ENCODE measurements at regions not wholly inside any gene's neighbourhood (a gene's known extent, or its start where the extent isn't known, plus 50 kb on each side); places are given as distances from the start of the nearest gene placed in this dataset.
"Not testable (repeated sequence)": the region's sequence is repeated elsewhere in the genome, so short reads cannot be mapped to it uniquely, and the experiment has no call there.

DNA sequence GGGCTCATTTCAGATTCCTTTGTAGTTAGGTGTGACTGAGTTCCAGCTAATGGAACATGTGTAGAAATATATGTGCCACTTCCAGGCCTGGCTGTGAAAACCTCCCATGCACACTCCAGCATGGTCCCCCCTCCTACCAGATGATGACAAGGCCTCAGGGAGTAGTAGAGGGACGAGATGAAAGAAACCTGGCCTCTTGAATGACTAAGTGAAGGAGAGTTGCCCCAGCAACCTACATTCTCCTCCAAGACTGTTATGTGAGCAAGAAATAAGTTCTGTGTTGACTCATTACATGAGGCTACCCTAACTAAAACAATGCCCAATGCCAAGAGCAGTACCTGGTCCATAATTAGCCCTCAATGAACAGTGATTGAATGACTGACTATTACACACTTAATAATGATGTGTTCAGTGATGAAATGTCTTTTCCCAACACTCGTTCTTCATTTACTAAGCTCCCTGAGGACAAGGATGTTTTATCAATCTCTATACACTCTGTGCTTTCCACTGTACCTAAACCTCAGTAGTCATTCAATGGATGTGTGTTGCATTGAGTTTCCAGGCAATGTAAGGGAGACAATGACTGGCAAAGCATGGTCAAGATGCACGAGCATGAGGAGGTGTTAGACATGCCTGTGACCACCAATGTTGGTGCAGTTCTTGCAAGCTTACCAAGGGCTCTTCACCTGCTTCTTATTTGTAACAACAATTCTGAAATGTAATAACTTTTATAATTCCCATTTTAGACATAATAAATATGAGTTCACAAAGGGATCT lies 62.0 kb upstream of the BCL6 start:
- H3K36me3 ChIP-seq (ENCODE audit: control insufficient read depth, insufficient read depth, low read length), result no peaks in the 10 kb centered on the region
- WGBS, 2 experiments (ENCODE audit: insufficient coverage in 2 of 2), result 60 to 80% methylated on average over 1 of the region's 3 CpGs
- H3K9me3 ChIP-seq (ENCODE audit: control insufficient read depth, low read length), result no peaks in the 10 kb centered on the region
- H3K4me1 ChIP-seq (ENCODE audit: control insufficient read depth, insufficient read depth, low read length, poor library complexity, severe bottlenecking), result peaks cover 23% of the 10 kb centered on the region
- no peak overlapping the region for H3K27ac ChIP-seq (ENCODE audit: low read depth, low read length, severe bottlenecking)
- no peak overlapping the region for H3K4me3 ChIP-seq (ENCODE audit: extremely low read depth, insufficient read depth, low read length, poor library complexity, severe bottlenecking)

DNA sequence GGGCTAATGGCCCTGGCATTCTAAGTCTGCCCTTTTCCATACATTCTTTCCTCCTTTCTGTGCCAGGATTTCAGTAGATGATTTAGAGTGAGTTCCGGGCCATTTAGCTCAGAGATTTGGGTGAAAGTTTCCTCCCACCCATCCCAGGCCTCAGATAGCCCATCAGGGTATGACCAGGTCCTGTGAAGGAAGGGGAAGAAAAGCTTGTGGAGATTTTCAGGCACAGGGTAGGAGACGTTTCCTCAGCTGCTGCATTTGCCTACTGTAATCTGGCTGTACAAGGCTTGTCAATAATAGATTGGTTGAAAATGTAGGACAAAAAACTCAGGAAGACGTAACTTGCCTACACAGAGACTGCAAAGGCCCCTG lies 63.2 kb upstream of the BCL6 start:
- H3K4me1 ChIP-seq (ENCODE audit: control insufficient read depth, insufficient read depth, low read length, poor library complexity, severe bottlenecking), result peaks cover 23% of the 10 kb centered on the region
- H3K27ac ChIP-seq (ENCODE audit: low read depth, low read length, severe bottlenecking), result no peak overlapping the region
- H3K9me3 ChIP-seq (ENCODE audit: control insufficient read depth, low read length), result no peaks in the 10 kb centered on the region
- 74 to 75% methylated on average over 2 of the region's 3 CpGs for WGBS, 2 experiments (ENCODE audit: insufficient coverage in 2 of 2)
- no peak overlapping the region for H3K4me3 ChIP-seq (ENCODE audit: extremely low read depth, insufficient read depth, low read length, poor library complexity, severe bottlenecking)
- no peaks in the 10 kb centered on the region for H3K36me3 ChIP-seq (ENCODE audit: control insufficient read depth, insufficient read depth, low read length)

DNA sequence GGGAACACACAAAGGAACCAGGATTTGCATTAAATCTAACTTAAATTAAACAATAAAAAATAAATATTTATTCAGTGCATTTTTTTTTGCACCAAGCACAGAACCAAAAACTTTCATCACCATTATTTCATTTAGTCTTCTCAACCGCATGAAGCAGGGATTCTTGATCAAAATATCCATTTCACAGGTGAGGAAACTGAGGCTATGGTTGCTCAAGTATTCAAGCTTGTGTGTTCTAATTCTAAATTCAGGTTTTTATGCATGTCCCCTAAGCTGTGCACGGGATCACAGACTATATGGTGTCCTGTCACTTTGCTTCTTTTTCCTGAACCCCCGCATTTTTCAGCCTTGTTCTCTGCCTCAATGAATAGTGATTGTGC lies 64.3 kb upstream of the BCL6 start:
- Histone ChIP-seq H3K9me3 (ENCODE audit: control insufficient read depth, low read length) (no peaks in the 10 kb centered on the region), H3K4me3 (ENCODE audit: extremely low read depth, insufficient read depth, low read length, poor library complexity, severe bottlenecking) (no peak overlapping the region), H3K27ac (ENCODE audit: low read depth, low read length, severe bottlenecking) (no peak overlapping the region), H3K36me3 (ENCODE audit: control insufficient read depth, insufficient read depth, low read length) (no peaks in the 10 kb centered on the region), H3K4me1 (ENCODE audit: control insufficient read depth, insufficient read depth, low read length, poor library complexity, severe bottlenecking) (peaks cover 23% of the 10 kb centered on the region)
- 88 to 100% methylated on average over 2 of the region's 3 CpGs for WGBS, 2 experiments (ENCODE audit: insufficient coverage in 2 of 2)

DNA sequence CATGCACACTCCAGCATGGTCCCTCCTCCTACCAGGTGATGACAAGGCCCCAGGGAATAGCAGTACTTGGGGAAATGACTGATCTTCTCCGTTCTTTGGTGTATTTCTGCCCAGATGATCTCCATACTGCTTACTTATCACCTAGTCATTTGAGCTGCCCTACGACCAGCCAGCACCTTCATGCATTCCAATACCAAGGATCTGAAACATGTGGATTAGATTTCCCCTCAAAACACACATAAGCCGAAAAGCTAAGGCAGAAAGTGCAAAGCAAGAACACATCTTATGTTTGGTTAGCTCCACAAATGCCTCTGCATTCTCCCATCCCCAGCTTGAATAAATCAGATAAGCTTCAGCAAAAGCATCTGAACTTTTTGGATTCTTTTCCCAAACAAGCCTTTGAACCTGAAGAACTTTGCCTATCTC lies 64.8 kb upstream of the BCL6 start:
- Histone ChIP-seq H3K4me1 (ENCODE audit: control insufficient read depth, insufficient read depth, low read length, poor library complexity, severe bottlenecking) (peaks cover 23% of the 10 kb centered on the region), H3K27ac (ENCODE audit: low read depth, low read length, severe bottlenecking) (no peak overlapping the region), H3K4me3 (ENCODE audit: extremely low read depth, insufficient read depth, low read length, poor library complexity, severe bottlenecking) (no peak overlapping the region), H3K9me3 (ENCODE audit: control insufficient read depth, low read length) (no peaks in the 10 kb centered on the region), H3K36me3 (ENCODE audit: control insufficient read depth, insufficient read depth, low read length) (no peaks in the 10 kb centered on the region)
- 85 to 86% methylated on average over 3 of the region's 3 CpGs for WGBS, 2 experiments (ENCODE audit: insufficient coverage in 2 of 2)

DNA sequence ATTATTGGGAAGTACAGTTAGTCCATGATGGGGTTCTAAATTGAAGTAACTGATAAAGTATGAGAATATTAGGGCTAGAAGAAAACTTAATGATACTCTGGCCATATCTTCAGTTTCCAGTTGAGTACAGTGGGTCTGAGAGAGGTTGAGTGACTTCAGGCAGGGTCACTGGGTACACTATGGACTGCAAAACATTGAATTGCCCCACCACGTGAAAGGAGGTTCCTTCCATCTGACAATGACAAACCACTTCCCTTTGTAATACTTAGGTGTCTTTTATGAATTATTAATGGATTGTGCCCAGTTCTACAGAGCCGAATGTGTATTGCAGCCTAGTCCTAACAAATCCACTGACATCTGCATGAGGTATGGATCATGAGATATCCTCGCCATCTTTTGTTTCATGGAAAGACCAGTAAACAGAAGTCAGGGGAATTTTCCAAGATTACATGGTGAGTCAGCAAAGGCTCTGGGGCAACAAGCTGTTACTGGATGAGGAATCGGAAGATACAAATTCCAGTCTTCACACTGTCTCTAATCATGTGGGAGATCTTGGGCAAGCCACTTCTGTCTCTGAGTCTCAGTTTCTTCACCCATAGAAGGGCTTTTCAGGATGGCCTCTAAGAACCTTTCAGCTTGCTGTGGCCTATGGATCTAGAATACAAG lies 66.5 kb upstream of the BCL6 start:
- Histone ChIP-seq H3K27ac (ENCODE audit: low read depth, low read length, severe bottlenecking) (peak overlapping the region; percentile 32), H3K9me3 (ENCODE audit: control insufficient read depth, low read length) (no peaks in the 10 kb centered on the region), H3K36me3 (ENCODE audit: control insufficient read depth, insufficient read depth, low read length) (no peaks in the 10 kb centered on the region), H3K4me1 (ENCODE audit: control insufficient read depth, insufficient read depth, low read length, poor library complexity, severe bottlenecking) (peaks cover 23% of the 10 kb centered on the region), H3K4me3 (ENCODE audit: extremely low read depth, insufficient read depth, low read length, poor library complexity, severe bottlenecking) (no peak overlapping the region)
- WGBS, 2 experiments (ENCODE audit: insufficient coverage in 2 of 2), result 67% methylated on average over 1 to 2 of the region's 4 CpGs

DNA sequence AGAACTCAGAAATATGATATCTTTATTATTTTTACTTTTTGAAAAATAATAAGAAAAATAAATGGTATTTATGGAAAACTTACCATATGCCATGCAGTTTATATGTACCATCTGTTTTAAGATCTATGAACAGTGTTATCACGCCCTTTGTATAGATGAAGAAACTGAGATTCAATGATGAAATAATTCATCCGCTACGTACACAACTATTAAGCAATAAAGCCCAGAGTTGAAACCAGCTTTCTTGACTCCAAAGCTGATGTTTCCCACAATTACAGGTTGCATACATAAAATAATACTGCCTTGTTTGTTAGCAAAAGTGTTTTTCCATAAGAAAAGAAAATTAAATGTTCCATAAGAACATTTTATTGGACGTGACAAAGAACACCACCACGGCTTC lies 67.2 kb upstream of the BCL6 start:
- WGBS, 2 experiments (ENCODE audit: insufficient coverage in 2 of 2), result 89% methylated on average over 2 of the region's 5 CpGs; no CpG with 5 or more reads in 1 of the 2 experiments
- Histone ChIP-seq H3K9me3 (ENCODE audit: control insufficient read depth, low read length) (no peaks in the 10 kb centered on the region), H3K36me3 (ENCODE audit: control insufficient read depth, insufficient read depth, low read length) (no peaks in the 10 kb centered on the region), H3K4me3 (ENCODE audit: extremely low read depth, insufficient read depth, low read length, poor library complexity, severe bottlenecking) (no peak overlapping the region), H3K27ac (ENCODE audit: low read depth, low read length, severe bottlenecking) (no peak overlapping the region), H3K4me1 (ENCODE audit: control insufficient read depth, insufficient read depth, low read length, poor library complexity, severe bottlenecking) (peaks cover 23% of the 10 kb centered on the region)

DNA sequence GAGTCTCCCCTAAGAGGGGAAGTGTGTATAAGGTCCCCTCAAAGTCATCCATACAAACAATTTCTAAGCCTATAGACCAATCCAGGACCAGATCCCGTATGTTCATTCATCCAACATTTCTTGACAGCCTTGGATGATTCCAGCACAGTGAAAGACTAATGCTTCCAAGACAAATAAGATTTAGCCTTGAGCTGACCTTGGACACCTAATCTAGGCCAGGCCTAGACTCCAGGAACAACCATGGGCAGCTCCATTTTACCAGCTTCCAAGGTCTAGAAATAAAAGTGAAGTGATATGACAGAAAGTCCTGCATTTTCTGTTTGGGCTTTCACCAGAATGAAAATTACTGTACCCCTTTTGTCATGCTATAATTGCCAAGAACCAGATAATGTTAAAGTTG lies 67.9 kb upstream of the BCL6 start:
- no peak overlapping the region for H3K27ac ChIP-seq (ENCODE audit: low read depth, low read length, severe bottlenecking)
- H3K4me1 ChIP-seq (ENCODE audit: control insufficient read depth, insufficient read depth, low read length, poor library complexity, severe bottlenecking), result peaks cover 23% of the 10 kb centered on the region
- H3K4me3 ChIP-seq (ENCODE audit: extremely low read depth, insufficient read depth, low read length, poor library complexity, severe bottlenecking), result no peak overlapping the region
- H3K9me3 ChIP-seq (ENCODE audit: control insufficient read depth, low read length), result no peaks in the 10 kb centered on the region
- no peaks in the 10 kb centered on the region for H3K36me3 ChIP-seq (ENCODE audit: control insufficient read depth, insufficient read depth, low read length)
- 83 to 100% methylated on average over 1 of the region's 1 CpG for WGBS, 2 experiments (ENCODE audit: insufficient coverage in 2 of 2)

DNA sequence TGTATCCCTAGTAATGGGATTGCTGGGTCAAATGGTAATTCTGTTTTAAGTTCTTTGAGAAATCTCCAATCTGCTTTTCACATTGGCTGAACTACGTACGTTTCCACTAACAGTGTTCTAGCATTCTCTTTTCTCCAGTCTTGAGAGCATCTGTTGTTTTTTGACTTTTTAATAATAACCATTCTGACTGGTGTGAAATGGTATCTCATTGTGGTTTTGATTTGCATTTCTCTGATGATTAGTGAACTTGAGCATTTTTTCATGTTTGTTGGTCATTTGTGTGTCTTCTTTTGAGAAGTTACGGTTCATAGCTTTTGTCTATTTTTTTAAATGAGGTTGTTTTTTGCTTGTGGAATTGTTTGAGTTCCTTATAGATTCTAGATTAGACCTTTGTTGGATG lies 72.5 kb upstream of the BCL6 start:
- H3K4me1 ChIP-seq (ENCODE audit: control insufficient read depth, insufficient read depth, low read length, poor library complexity, severe bottlenecking); H3K9me3 ChIP-seq (ENCODE audit: control insufficient read depth, low read length); H3K27ac ChIP-seq (ENCODE audit: low read depth, low read length, severe bottlenecking); H3K36me3 ChIP-seq (ENCODE audit: control insufficient read depth, insufficient read depth, low read length); H3K4me3 ChIP-seq (ENCODE audit: extremely low read depth, insufficient read depth, low read length, poor library complexity, severe bottlenecking): not testable (repeated sequence)
- WGBS, 2 experiments (ENCODE audit: insufficient coverage in 2 of 2), result 95% methylated on average over 3 of the region's 3 CpGs; no CpG with 5 or more reads in 1 of the 2 experiments

DNA sequence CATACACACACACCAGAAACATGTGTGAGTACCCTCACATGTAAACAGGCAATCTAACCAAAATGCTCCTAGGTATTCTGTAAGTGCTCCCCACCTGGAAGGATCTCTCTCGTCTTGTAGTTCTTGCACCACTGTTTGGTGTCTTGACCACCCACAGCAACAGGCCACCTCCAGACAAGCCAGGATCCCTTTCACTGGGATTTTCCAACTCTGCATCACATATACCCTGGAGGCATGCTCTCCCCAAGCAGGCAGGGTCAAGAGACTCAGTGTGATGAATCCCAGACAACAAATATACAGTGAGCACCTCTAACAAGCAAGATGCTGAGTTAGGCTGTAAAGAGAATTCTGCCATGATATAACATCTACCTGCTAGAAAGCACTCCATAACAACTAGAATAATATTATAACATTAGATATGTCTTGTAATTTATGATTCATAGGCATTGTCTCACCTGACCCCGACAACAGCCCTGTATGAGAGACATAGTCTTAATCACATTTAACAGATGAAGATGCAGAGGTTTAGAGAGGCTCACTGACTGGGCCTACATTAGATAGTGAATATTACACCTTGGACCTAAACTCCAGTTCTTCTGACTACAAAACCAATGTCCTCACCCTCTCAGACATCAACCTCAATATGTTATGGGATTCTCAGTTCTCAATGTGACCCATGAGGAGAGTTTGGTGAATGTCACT lies 76.5 kb upstream of the BCL6 start:
- H3K4me3 ChIP-seq (ENCODE audit: extremely low read depth, insufficient read depth, low read length, poor library complexity, severe bottlenecking), result no peak overlapping the region
- WGBS, 2 experiments (ENCODE audit: insufficient coverage in 2 of 2), result 82 to 100% methylated on average over 1 of the region's 2 CpGs
- H3K4me1 ChIP-seq (ENCODE audit: control insufficient read depth, insufficient read depth, low read length, poor library complexity, severe bottlenecking), result no peaks in the 10 kb centered on the region
- no peaks in the 10 kb centered on the region for H3K9me3 ChIP-seq (ENCODE audit: control insufficient read depth, low read length)
- H3K36me3 ChIP-seq (ENCODE audit: control insufficient read depth, insufficient read depth, low read length), result no peaks in the 10 kb centered on the region
- H3K27ac ChIP-seq (ENCODE audit: low read depth, low read length, severe bottlenecking), result no peak overlapping the region

DNA sequence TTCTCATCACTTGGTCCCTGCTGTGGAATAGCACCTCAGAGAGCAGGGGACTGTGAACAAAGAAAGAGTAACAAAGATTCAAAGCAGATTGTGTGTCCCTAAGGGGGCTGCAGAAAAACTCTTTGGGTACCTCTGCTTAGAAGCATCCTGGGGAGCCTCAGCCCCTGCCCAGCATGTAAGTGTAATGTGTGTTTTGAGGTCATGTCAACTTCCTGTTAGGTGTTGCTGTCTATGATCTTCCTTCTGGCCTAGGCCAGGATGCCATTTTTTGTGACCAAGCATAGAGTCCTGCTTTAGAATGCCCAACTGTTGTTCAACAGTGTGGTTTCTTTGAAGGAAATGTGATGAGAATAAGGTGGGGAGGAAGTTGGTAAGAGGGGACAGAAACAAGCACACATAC lies 77.1 kb upstream of the BCL6 start:
- Histone ChIP-seq H3K4me3 (ENCODE audit: extremely low read depth, insufficient read depth, low read length, poor library complexity, severe bottlenecking) (no peak overlapping the region), H3K27ac (ENCODE audit: low read depth, low read length, severe bottlenecking) (no peak overlapping the region)

DNA sequence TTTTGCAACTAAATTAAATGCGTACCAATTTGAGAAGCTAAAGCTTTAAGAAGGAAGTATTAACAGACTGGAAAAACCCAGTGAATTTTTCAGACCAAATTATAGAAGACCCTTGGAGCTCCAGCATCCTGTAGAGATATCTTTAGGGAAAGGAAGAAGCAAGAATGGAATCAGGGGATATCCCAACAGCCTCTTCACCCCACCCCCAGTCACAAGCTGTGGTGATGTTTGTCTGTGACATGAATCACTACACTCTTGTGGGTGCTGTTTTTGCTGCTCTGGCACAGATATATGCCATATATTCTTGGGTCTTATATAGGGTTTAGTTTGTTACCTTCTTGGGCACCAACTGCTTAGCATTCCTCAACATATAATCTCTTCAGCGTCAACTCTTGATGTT lies 78.5 kb upstream of the BCL6 start:
- Histone ChIP-seq H3K9me3 (ENCODE audit: control insufficient read depth, low read length) (no peaks in the 10 kb centered on the region), H3K27ac (ENCODE audit: low read depth, low read length, severe bottlenecking) (no peak overlapping the region), H3K4me3 (ENCODE audit: extremely low read depth, insufficient read depth, low read length, poor library complexity, severe bottlenecking) (no peak overlapping the region), H3K36me3 (ENCODE audit: control insufficient read depth, insufficient read depth, low read length) (no peaks in the 10 kb centered on the region), H3K4me1 (ENCODE audit: control insufficient read depth, insufficient read depth, low read length, poor library complexity, severe bottlenecking) (no peaks in the 10 kb centered on the region)
- WGBS, 2 experiments (ENCODE audit: insufficient coverage in 2 of 2), result 83% methylated on average over 1 of the region's 2 CpGs; no CpG with 5 or more reads in 1 of the 2 experiments

More for the DNA sequence above, 77.1 kb upstream of the BCL6 start:
- Histone ChIP-seq H3K36me3 (ENCODE audit: control insufficient read depth, insufficient read depth, low read length) (no peaks in the 10 kb centered on the region), H3K9me3 (ENCODE audit: control insufficient read depth, low read length) (no peaks in the 10 kb centered on the region), H3K4me1 (ENCODE audit: control insufficient read depth, insufficient read depth, low read length, poor library complexity, severe bottlenecking) (no peaks in the 10 kb centered on the region)
